Spleen (tissue), 11 donors: ENCODE measurements at regions not wholly inside any gene's neighbourhood (a gene's known extent, or its start where the extent isn't known, plus 50 kb on each side); places are given as distances from the start of the nearest gene placed in this dataset.

Experiments used
- DNase-seq: peaks from one replicate; pipeline ENCODE4 v3.0.0-alpha.2; 2020
- H3K27ac ChIP-seq, 8 donors: fragments of 200-600 bp; sonication (generic) in 7 of 8; 1 replicate in 4 of 8; 2 replicates in 4 of 8; pipeline versions ENCODE4 v1.5.0 to v1.8.0; 2016 to 2021; ENCODE audit warnings: inconsistent platforms in 4 of 8, mild to moderate bottlenecking in 4 of 8, moderate library complexity in 1 of 8
- H3K27me3 ChIP-seq, 7 donors: fragments of 200-600 bp; sonication (generic) in 6 of 7; replicated peaks in 1 of 7; 1 replicate in 4 of 7; 2 replicates in 3 of 7; pipeline versions ENCODE4 v1.5.0 to v1.8.0; 2016 to 2021; ENCODE audit warnings: inconsistent platforms in 3 of 7, mild to moderate bottlenecking in 1 of 7
- H3K36me3 ChIP-seq, 6 donors: fragments of 200-600 bp; sonication (generic) in 5 of 6; 1 replicate in 4 of 6; 2 replicates in 2 of 6; pipeline versions ENCODE4 v1.5.0 to v1.8.0; 2016 to 2021; ENCODE audit warnings: inconsistent platforms in 2 of 6
- H3K4me1 ChIP-seq, 6 donors: fragments of 200-600 bp; sonication (generic) in 5 of 6; 1 replicate in 3 of 6; 2 replicates in 3 of 6; pipeline versions ENCODE4 v1.5.0 to v1.8.0; 2016 to 2021; ENCODE audit warnings: inconsistent platforms in 3 of 6
- H3K4me3 ChIP-seq, 8 donors: fragments of 200-600 bp; sonication (generic) in 7 of 8; 1 replicate in 4 of 8; 2 replicates in 4 of 8; pipeline versions ENCODE4 v1.5.0 to v1.8.0; 2016 to 2021; ENCODE audit warnings: inconsistent platforms in 4 of 8, mild to moderate bottlenecking in 4 of 8, moderate library complexity in 2 of 8
- H3K9me3 ChIP-seq, 8 donors: fragments of 200-600 bp; sonication (generic) in 7 of 8; 1 replicate in 4 of 8; 2 replicates in 4 of 8; pipeline versions ENCODE4 v1.5.0 to v1.8.0; 2016 to 2021; ENCODE audit warnings: inconsistent platforms in 4 of 8
- POLR2A ChIP-seq, 3 donors: fragments of 450-650 bp; IDR thresholded peaks; one replicate each; pipeline ENCODE4 v1.5.1; 2017; ENCODE audit warnings: antibody characterized with exemption in 3 of 3, mild to moderate bottlenecking in 1 of 3
- POLR2AphosphoS5 ChIP-seq, 3 donors: sonication (generic); formaldehyde crosslinking; IDR thresholded peaks; one replicate each; pipeline ENCODE4 v1.5.1; 2017; ENCODE audit warnings: antibody characterized with exemption in 3 of 3
- whole genome bisulfite sequencing, 5 donors: extraction: QIAGEN DNeasy Blood & Tissue Kit in 3 of 5; methylation state at CpG; one replicate each; pipeline versions ENCODE4 v1.1.5 to v1.1.7; 2013 to 2018; 5-methylcytosine and 5-hydroxymethylcytosine counted together
- intact Hi-C: fragments of 100-400 bp; cut with DNase I; formaldehyde crosslinking; loops from one replicate; pipeline ENCODE4 v1.15.0; 2023; ENCODE audit warnings: low total_unique reads
- TF ChIP-seq, protein P1 (sequence below), 11 experiments: fragments of 200-600 bp in 7 of 11; fragments of 450-650 bp in 4 of 11; sonication (generic) in 4 of 11; IDR thresholded peaks in 8 of 11; conservative IDR thresholded peaks in 3 of 11; 1 replicate in 7 of 11; 2 replicates in 4 of 11; pipeline versions ENCODE4 v1.4.0 to v1.8.0; 2016 to 2021; ENCODE audit warnings: antibody characterized with exemption in 11 of 11, inconsistent platforms in 4 of 11, mild to moderate bottlenecking in 1 of 11
- donor health status: healthy with polysubstance abuse.
- donor health status: DM: no; HTN: no; CAD: no; lungs with moderate emphysema.
- donor health status: DM: no; HTN: no; CAD: no.
- donor health status: Bipolar disorder and iron deficiency.
- donor health status: healthy.
- donor health status: DM: no; HTN: no; CAD: no.
- donor health status: DM: yes; HTN: yes; CAD: no.

DNA sequence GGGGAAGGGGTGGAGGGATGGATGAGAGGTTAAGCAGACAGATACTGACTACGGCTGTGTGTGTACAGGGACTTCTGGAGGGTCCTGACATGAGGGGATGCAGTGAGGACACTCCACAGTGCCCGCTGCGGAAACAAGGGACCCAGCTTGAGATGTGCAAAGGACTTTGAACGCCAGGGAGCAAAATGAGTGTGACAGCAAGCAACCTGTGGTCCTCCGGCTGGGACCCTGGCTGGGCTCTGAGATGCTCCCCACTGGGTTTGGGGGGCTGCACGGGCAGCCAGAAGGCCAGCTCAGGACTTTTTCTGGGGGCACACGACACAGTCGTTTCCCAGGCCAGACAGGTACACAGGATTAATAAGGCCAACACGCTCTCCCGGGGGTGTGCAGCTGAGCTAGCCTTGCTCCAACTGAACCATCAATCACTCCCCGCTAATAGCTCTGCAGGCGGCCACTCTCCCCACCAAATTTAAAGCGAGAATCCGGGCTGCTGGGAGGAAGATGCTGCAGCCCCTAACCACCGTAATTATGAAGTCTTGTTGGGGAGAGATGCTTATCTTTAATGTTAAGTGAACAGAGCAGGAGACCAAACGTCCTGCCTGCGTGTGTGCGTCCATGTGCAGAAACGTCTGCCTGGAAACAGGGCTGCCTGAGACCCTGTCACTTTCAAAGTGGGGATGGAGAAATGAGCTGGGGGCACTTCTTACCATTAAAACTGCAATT, 51.6 kb upstream of the DLK1 start:
- H3K27me3 ChIP-seq = peaks cover 0 to 74% (median 0%) of the 10 kb centered on the region in 7 donors
- H3K27ac ChIP-seq = no peak overlapping the region
- no peak for DNase-seq
- intact Hi-C loops = no loop called here
- H3K9me3 ChIP-seq = no peaks in the 10 kb centered on the region
- peaks cover 6 to 64% (median 44%) of the 10 kb centered on the region in 6 donors for H3K4me1 ChIP-seq
- 67 to 75% (median 67%) methylated on average over 13 to 19 of the region's 19 CpGs for WGBS, 5 donors
- no peak overlapping the region for H3K4me3 ChIP-seq
- no peaks in the 10 kb centered on the region for H3K36me3 ChIP-seq
- TF ChIP-seq, protein P1, sequence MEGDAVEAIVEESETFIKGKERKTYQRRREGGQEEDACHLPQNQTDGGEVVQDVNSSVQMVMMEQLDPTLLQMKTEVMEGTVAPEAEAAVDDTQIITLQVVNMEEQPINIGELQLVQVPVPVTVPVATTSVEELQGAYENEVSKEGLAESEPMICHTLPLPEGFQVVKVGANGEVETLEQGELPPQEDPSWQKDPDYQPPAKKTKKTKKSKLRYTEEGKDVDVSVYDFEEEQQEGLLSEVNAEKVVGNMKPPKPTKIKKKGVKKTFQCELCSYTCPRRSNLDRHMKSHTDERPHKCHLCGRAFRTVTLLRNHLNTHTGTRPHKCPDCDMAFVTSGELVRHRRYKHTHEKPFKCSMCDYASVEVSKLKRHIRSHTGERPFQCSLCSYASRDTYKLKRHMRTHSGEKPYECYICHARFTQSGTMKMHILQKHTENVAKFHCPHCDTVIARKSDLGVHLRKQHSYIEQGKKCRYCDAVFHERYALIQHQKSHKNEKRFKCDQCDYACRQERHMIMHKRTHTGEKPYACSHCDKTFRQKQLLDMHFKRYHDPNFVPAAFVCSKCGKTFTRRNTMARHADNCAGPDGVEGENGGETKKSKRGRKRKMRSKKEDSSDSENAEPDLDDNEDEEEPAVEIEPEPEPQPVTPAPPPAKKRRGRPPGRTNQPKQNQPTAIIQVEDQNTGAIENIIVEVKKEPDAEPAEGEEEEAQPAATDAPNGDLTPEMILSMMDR (IDR thresholded peaks at IDR 0.05 in 8 of 11, conservative IDR thresholded peaks at IDR 0.05 in 3 of 11) = no peak
- no peak for TF ChIP-seq POLR2A (IDR thresholded peaks at IDR 0.05)
- no peak for TF ChIP-seq POLR2AphosphoS5 (IDR thresholded peaks at IDR 0.05)

DNA sequence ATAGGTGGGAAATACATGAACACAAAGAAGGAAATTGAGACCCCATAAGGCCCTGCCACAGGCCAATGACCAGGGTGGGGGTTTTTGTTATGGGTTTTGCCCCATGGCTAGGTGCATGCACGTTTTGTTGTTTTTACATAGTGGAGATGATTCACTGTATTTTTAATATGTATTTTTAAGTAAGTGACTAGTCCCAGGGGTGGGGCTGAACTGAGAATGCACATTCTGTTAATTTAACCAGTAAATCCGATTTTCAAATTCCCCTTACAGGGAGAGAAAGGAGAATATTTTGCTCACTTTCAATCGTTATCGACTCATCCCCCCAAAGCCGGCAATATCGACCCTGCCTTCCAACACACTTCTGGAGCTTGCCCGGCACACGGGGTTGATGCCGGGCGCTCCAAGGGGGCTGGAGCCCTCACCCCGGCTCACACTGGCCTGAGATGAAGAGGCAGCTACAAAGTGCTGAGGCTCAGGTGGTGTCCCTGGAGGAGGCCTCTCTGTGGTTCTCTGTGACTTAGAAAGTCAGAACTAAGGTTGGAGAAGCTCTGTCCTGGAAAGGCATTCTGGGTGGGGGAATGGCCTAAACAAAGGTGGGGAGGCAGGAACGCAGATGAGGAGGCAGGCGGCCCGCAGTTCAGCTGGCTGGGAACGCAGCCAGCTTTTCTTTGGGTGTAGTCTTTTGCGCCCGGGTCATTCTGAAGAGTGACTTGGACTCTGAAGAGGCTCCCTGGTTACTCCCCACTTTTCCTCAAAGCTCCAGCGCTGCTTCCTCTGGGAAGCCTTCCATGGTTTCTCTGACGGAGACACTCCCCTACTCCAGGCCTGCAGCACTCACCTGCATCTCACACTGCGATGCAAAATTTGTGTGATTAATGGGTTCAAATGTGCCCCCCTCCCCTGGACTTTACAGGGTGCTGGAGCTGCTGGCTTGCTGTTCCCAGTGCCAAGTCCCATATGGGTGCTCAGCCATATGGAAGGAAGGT, 50.7 kb upstream of the DLK1 start:
- TF ChIP-seq POLR2A (IDR thresholded peaks at IDR 0.05) = no peak
- TF ChIP-seq, protein P1 (IDR thresholded peaks at IDR 0.05 in 8 of 11, conservative IDR thresholded peaks at IDR 0.05 in 3 of 11) = no peak
- TF ChIP-seq POLR2AphosphoS5 (IDR thresholded peaks at IDR 0.05) = no peak
- Histone ChIP-seq H3K27ac (peak overlapping the region in 6 of 8 donors; percentile 65 to 86 (median 82)), H3K4me1 (peaks cover 12 to 64% (median 50%) of the 10 kb centered on the region in 6 donors), H3K9me3 (no peaks in the 10 kb centered on the region), H3K4me3 (no peak overlapping the region), H3K36me3 (no peaks in the 10 kb centered on the region), H3K27me3 (peaks cover 0 to 64% (median 0%) of the 10 kb centered on the region in 7 donors)
- intact Hi-C loops = no loop called here
- 62 to 79% (median 70%) methylated on average over 20 of the region's 20 CpGs for WGBS, 5 donors
- DNase-seq = no peak
